ENCODE measurements at regions not wholly inside any gene's neighbourhood (a gene's known extent, or its start where the extent isn't known, plus 50 kb on each side); places are given as distances from the start of the nearest gene placed in this dataset.
"Not testable (repeated sequence)": the region's sequence is repeated elsewhere in the genome, so short reads cannot be mapped to it uniquely, and the experiment has no call there.

- DNase-seq (ENCODE audit: low read depth) = no peak
These were observed 320.0 kb upstream of the NT5E start for GRCh38 chr6:85129881-85130280.

DNA sequence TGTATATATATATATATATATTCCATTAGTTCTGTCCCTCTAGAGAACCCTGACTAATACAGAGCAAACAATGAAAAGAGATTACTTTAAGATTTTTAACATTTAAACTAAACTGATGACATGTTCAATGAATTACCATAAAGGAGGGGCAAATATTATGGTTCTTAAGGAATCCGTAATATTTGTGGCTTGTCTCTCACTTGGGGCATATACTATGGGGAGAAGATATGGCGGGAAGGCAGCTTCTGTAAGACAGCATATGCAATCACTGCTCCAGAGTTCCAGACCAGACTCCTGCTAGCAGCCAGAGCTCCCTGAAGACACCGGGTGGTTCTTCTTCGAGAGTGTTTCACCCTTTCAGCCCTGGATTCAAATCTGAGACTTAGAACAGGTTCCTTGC lies 321.1 kb upstream of the NT5E start:
- DNase-seq (ENCODE audit: low read depth) = no peak

DNA sequence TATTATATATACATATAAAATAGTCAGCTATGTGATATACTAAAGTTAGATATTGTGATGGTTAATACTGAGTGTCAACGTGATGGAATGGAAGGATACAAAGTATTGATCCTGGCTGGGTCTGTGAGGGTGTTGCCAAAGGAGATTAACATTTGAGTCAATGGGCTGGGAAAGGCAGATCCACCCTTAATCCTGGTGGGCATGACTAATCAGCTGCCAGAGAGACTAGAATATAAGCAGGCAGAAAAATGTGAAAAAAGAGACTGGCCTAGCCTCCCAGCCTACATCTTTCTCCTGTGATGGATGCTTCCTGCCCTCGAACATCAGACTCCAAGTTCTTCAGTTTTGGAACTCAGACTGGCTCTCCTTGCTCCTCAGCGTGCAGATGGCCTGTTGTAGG lies 321.6 kb upstream of the NT5E start:
- DNase-seq (ENCODE audit: low read depth) = not testable (repeated sequence)

DNA sequence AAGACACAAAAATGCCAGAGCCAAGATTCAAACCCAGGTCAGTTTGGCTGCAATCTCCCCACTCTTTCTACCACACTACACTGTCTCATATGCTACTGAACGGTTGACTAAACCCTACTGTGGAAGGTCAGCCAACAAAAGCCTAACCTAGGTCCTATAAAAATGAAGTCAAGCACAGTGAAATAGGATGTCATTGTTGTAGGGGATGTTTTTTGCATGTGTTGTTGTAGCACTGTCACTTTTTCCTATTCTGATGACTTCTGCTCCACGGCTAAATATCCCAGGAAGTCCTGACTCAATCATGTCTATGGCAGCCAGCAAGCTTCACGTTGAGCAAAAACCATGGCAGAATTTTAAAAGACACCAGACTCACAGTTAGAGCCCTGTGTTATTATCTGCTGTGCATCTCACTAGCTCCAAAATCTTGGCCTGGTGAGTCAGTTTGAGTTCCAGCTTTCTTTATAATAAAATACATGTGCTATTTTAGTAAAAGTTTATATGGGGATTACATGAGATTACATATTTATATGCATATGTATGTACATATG lies 322.1 kb upstream of the NT5E start:
- DNase-seq (ENCODE audit: low read depth) = no peak

GRCh38 chr6:85127168-85127498 lies 322.8 kb upstream of the NT5E start:
- no peak for DNase-seq (ENCODE audit: low read depth)

DNA sequence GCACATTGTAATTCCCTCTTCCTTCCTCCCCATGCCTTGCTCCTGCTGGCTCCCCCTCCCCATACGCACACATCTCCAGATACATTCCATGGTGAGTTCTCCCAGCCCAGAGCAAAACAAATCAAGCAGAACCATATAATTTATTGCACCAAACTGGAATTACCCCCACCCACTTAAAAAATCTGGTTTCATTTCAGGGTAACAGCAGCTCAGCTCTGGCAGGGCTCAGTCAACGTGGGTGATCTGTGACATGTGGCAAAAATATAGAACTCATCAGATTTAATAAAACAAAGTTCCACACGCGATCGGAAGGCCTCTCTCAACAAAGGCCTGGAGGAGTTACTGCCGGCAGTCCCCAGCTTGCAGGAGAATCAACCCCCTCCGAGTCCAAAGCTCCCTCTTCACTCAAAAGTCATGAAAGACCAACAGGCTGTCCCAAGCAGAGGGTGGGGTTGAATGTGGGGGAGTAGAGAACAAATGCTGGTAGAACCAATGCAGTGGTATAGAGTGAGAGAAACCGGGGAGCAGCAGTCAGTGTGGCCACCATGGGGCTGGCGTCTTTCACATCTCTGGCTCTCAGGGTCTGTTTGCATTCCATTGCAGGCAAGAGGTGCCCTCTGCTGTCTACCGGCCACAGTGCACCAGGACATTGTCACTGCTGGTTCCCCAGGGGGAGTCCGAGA lies 323.3 kb upstream of the NT5E start:
- DNase-seq (ENCODE audit: low read depth) = peak; percentile 76

- no peak for DNase-seq (ENCODE audit: low read depth)
These were observed 324.4 kb upstream of the NT5E start for GRCh38 chr6:85125526-85125925.

- no peak for DNase-seq (ENCODE audit: low read depth)
These were observed 325.2 kb upstream of the NT5E start for GRCh38 chr6:85124472-85125354.

DNA sequence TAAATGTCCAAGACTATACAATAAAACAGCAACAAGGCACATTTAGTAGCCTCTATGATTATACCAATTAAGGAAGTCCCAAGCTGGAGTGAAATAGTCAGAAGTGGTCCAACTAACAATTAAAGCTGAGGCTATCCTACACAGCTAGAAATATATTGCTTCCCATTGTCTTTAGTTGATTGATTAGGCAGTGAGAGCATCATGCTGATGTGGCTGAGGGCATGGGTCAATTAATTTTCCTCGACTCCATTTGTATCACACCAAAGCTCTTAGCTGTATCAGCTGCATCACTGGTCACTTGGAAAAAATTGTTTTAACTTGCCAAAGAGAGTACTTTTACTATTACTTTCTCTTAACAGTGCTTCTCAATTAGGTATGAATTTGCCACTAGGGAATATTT lies 328.7 kb upstream of the NT5E start:
- no peak for DNase-seq (ENCODE audit: low read depth)

DNA sequence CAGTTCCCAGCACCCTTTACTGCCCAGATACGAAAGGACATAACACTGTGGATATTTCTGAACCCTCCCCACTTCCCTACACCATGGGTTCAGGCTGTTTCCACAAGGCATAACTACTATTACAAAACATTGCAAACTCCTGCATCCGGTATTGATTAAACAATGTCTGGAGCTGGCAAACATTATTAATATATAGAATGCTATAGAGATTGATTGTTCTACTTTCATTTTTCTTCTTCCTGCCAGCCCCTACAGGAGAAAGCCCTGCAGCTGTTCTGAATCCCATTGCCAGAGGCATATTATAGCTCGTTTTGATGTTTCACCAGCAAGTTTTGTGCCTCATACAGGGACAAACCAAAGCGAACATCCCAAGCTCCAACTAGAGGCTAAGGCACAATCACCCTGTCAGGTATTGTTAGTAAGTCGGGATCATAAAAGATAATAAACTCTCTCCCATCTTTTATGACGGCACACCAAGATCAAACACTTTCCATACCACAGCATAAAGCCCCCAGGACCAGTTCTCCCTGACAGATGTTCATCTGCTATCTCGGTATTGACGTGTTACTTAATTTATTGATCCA lies 331.1 kb upstream of the NT5E start:
- no peak for DNase-seq (ENCODE audit: low read depth)

DNA sequence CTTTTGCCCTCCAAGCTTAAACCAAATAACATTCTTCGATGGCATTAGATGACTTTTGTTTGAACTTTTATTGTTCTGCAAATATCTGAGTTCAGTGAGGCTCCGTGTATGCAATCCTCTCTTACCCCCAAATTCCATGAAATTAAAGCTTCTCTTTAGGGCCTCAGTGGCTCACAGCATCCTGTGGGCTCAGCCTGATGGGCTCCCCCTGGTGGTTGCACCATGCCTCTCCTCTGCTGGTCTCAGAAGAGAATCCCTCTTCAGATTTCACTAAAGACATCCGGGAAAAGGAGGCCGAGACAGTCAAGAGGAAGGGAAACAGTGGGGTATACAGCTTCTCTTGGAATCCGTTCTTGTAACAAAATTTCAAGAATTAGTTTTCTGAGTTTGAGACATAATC lies 331.6 kb upstream of the NT5E start:
- no peak for DNase-seq (ENCODE audit: low read depth)

- no peak for DNase-seq (ENCODE audit: low read depth)
These were observed 333.4 kb upstream of the NT5E start for GRCh38 chr6:85116475-85116874.

DNA sequence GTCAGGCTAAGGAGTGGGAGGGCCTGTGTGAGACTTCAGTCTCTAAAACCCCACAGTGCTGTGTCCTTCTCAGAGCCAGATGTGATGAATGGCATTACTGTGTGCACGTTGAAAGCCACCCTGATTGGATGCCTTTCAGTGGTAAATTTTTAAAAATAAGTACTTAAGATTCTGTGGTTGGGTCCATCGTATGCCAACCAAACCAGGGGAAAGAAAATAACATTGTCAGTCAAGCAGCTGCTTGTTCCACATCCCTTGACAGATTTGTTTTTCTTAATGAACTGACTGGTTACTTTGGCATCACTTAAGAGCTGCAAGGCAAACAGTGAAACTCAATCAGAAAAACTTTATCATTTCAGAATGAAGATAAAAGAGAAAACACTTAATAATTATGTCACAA lies 334.0 kb upstream of the NT5E start:
- peak; percentile 50 for DNase-seq (ENCODE audit: low read depth)

DNA sequence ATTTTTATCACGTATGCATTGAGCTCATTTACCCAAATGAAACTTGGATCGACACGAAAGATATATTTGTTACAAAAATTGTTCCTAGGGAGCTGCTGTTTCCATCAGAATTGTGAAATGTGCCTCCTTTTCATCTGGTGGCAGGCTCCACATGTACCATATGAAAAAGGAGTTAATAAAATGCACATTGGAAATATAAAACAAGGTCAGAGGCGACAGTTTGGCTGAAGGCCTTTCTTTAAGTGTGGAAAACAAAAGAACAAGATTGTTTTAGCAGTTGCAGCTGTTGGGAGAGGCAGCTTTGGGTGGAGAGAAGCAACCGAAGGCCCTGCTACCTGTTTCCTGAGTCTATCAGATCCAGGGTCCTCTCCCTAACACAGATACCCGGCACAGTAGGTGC lies 334.5 kb upstream of the NT5E start:
- no peak for DNase-seq (ENCODE audit: low read depth)

DNA sequence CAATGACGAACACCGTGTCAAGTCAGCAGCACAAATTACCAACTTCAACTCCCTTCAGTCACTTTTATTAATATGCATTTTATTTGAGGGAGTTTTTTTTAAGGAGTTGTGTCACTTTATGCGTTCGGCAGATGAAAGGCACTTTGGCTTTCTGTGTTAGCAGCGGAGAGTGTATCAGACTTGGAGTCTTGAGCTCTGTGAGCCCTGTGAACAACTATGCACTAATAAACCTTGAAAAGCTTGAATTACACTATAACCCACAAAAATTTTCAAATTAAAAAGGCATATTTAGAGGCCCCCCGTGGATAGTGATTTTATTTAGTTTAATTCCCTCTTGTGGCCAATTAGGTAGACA lies 335.3 kb upstream of the NT5E start:
- no peak for DNase-seq (ENCODE audit: low read depth)

- no peak for DNase-seq (ENCODE audit: low read depth)
These were observed 335.8 kb upstream of the NT5E start for GRCh38 chr6:85113934-85114580.

DNA sequence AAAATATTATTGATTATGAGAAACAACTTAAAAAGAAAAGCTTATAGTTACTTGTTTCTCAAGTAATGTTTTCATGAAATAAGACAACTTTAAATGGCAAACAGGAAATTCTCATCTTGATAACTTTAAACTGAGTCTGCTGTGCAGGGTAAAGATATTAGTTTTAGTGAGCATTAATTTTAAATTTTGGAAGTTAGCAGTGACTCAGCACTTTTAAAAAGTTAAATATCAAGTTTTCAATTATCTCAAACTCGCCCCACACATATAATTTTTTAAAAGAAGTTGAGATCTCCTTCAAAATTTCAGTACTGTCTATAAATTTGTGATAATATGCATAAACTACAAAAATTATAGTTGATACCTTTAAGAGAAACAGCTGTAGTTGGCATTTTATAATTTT lies 337.3 kb upstream of the NT5E start:
- DNase-seq (ENCODE audit: low read depth) = no peak

DNA sequence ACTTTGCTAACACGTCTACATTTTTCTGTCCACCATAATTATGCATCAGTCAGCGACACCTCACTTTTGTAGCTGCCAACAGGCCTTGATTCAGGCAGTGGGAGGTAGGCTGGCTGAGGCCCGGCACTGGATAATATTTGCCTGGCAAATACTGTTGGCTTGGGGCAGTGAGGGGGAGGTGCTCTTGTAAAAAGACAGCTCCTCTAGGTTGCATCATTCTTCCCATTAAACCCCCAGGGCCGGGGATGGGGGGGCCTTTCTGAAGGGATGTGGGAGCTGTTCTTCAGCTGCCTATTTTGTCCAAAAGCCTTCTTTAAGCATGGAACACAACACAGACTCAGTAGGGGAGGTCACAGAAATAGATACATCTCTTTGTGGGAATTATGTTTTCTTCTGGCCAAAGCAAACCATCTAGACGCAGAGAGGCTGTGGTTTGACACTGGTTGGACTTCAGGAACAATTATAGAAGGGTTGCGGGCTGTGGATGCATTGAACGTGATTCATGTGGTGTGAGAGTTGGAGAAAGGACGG lies 338.3 kb upstream of the NT5E start:
- peak; percentile 29 for DNase-seq (ENCODE audit: low read depth)

- DNase-seq (ENCODE audit: low read depth) = no peak
These were observed 338.9 kb upstream of the NT5E start for GRCh38 chr6:85110943-85111342.

GRCh38 chr6:85107701-85108100 lies 342.2 kb upstream of the NT5E start:
- DNase-seq (ENCODE audit: low read depth) = no peak

GRCh38 chr6:85096976-85097375 lies 332.6 kb upstream of the TBX18 start:
- DNase-seq (ENCODE audit: low read depth) = no peak

GRCh38 chr6:85092226-85092625 lies 327.8 kb upstream of the TBX18 start:
- peak; percentile 78 for DNase-seq (ENCODE audit: low read depth)

Measured in myocyte (in vitro differentiated cells).